T-helper 17 cell (primary cell): ENCODE measurements at regions not wholly inside any gene's neighbourhood (a gene's known extent, or its start where the extent isn't known, plus 50 kb on each side); places are given as distances from the start of the nearest gene placed in this dataset.
"Not testable (repeated sequence)": the region's sequence is repeated elsewhere in the genome, so short reads cannot be mapped to it uniquely, and the experiment has no call there.

ENCODE experiments used
- ATAC-seq: fragments of 150-1000 bp; cut with Tn5 transposase; 2 replicates; pipeline ENCODE4 v1.10.0; 2021; ENCODE audit warnings: mild to moderate bottlenecking, moderate library complexity
- DNase-seq, 3 donors: peaks; one replicate each; pipeline versions ENCODE4 v3.0.0 to v3.0.0-alpha.2; 2020 to 2021
- H3K9me3 ChIP-seq: one replicate; pipeline ENCODE4 v1.7.0; 2013; ENCODE audit warnings: low read length, mild to moderate bottlenecking; ENCODE audit not compliant: control insufficient read depth, poor library complexity, severe bottlenecking
- H3K27ac Mint-ChIP-seq: one replicate; pipeline ENCODE4 v1.8.0; 2022; ENCODE audit warnings: mild to moderate bottlenecking, moderate library complexity, mixed read lengths
- H3K27me3 Mint-ChIP-seq: one replicate; pipeline ENCODE4 v1.8.0; 2022; ENCODE audit warnings: mixed read lengths
- H3K36me3 Mint-ChIP-seq: one replicate; pipeline ENCODE4 v1.8.0; 2022; ENCODE audit warnings: low read depth, mixed read lengths
- H3K4me1 Mint-ChIP-seq: one replicate; pipeline ENCODE4 v1.8.0; 2022; ENCODE audit warnings: mild to moderate bottlenecking, mixed read lengths
- H3K4me3 Mint-ChIP-seq: one replicate; pipeline ENCODE4 v1.8.0; 2022; ENCODE audit warnings: mild to moderate bottlenecking, moderate library complexity, mixed read lengths

DNA sequence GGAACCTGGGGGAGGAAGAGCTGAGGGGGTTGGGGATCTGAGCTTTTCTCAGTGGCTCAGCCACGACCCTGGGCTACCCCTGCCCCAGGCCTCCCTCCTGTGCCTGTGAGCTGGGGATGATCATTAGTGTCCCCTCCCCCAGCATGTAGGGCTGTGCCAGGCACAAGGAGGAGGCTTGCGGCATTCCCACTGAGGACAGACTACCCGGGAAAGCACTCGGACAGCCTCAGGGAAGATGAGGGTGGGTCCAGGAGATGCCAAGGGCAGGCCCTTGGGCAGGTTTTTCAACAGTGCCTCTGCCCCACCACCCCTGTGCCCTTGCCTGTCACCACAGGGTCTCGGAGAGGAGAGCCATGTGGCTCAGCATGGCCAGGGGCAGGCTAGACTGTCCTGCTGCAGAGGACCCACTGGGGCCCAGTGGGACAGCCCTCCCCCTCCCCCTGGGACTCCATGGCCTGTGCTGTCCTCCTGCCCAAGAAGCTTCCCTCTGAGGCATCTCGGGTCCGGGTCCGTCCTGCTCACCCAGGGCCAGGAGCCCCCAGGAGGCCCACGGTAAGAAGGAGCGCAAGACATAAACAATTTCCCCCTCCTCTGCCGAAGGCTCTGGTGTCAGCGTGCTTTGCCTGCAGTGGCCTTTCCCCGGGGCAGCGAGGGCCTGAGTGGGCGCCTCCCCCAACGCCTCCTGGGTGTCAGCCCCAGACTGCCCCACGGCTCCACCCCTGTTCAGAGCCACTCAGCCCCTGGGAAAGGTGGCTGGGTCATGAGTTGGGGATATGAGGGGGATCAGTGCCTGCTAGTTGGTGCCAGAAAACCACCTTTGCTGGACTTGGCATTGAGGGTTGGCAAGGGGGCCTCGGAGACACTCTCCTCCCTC is 192.5 kb downstream of the GOLGA6L6 start:
- no peak overlapping the region for H3K27ac Mint-ChIP-seq
- H3K36me3 Mint-ChIP-seq, result no peaks in the 10 kb centered on the region
- H3K4me1 Mint-ChIP-seq, result peaks cover 5% of the 10 kb centered on the region
- no peak overlapping the region for H3K4me3 Mint-ChIP-seq
- H3K9me3 ChIP-seq, result no peaks in the 10 kb centered on the region
- ATAC-seq, result no peak
- DNase-seq, result no peak
- H3K27me3 Mint-ChIP-seq, result peaks cover 25% of the 10 kb centered on the region

DNA sequence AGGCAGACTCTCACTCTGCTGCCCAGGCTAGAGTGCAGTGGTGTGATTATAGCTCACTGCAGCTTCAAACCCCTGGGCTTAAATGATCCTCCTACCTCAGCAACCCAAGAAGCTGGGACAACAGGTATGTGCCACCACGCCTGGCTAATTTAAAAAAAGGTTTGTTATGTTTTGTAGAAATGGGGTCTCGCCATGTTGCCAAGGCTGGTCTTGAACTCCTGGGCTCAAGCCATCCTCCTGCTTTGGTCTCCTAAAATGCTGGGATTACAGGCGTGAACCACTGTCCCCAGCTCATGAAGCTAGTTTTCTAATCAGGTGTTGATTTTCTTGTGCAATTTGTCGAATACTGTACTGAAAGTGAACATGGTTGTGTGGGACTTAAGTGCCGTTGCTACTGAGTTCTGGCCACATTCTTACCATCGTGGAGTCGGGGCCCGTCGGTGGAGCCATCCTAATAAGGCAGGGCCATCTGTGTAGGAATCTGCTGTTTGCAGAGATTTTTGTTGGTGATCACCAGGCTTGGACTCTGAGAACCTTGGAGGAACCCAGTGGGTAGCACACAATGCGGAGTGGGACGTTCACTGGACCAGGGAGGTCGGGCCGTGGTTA is 193.2 kb downstream of the GOLGA6L6 start:
- Mint-ChIP-seq H3K4me1 (peaks cover 5% of the 10 kb centered on the region), H3K27me3 (peaks cover 25% of the 10 kb centered on the region), H3K4me3 (no peak overlapping the region), H3K36me3 (no peaks in the 10 kb centered on the region), H3K27ac (no peak overlapping the region)
- ATAC-seq, result no peak
- no peak for DNase-seq
- no peaks in the 10 kb centered on the region for H3K9me3 ChIP-seq

DNA sequence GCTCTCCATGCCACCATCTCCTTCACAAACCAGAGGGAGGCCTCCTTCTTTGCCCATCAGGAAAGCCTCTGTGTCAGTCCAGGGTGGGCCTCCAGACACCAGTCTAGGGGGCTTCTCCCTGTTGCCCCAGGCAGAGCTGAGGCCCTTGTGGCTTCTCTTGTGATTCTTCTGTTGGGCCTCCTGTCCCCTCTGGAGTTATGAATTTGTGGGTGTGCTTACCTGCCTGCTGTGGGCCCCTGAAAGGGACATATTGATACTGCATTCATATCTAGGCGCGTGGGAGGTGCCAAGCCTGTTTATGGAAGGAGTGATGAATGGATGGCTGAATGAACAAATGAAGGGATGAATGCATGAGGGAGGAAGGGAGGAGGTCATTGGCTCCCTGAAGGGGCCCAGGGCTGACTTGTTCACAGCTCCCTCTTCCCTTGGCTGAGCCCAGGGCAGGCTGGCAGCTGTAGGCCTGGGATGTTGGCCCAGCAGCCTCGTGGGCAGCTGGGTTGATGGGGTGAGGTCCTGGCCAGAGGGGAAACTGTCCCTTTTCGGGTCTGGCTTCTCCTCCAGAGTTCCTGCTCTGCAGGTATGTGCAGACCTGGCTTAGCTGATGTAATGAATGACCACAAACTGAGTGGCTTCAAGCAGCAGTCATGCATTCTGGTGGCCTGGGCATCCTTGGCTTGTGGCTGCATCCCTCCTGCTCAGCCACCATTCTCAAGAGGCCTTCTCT is 195.4 kb downstream of the GOLGA6L6 start:
- no peaks in the 10 kb centered on the region for H3K9me3 ChIP-seq
- no peak overlapping the region for H3K27ac Mint-ChIP-seq
- no peak for ATAC-seq
- H3K36me3 Mint-ChIP-seq, result no peaks in the 10 kb centered on the region
- DNase-seq, result no peak
- no peak overlapping the region for H3K4me3 Mint-ChIP-seq
- H3K27me3 Mint-ChIP-seq, result peaks cover 14% of the 10 kb centered on the region
- H3K4me1 Mint-ChIP-seq, result no peaks in the 10 kb centered on the region

GRCh38 chr15:20345401-20345958 is 196.1 kb downstream of the GOLGA6L6 start:
- Mint-ChIP-seq H3K27me3 (peaks cover 9% of the 10 kb centered on the region), H3K27ac (no peak overlapping the region), H3K36me3 (no peaks in the 10 kb centered on the region), H3K4me1 (no peaks in the 10 kb centered on the region), H3K4me3 (no peak overlapping the region)
- ATAC-seq, result no peak
- no peak for DNase-seq
- no peaks in the 10 kb centered on the region for H3K9me3 ChIP-seq

GRCh38 chr15:20344601-20345400 is 196.8 kb downstream of the GOLGA6L6 start:
- H3K4me1 Mint-ChIP-seq, result no peaks in the 10 kb centered on the region
- ATAC-seq (no peak), DNase-seq (no peak)
- no peak overlapping the region for H3K27ac Mint-ChIP-seq
- H3K9me3 ChIP-seq, result no peaks in the 10 kb centered on the region
- H3K36me3 Mint-ChIP-seq, result no peaks in the 10 kb centered on the region
- H3K4me3 Mint-ChIP-seq, result no peak overlapping the region
- peaks cover 2% of the 10 kb centered on the region for H3K27me3 Mint-ChIP-seq

- H3K4me1 Mint-ChIP-seq, H3K27me3 Mint-ChIP-seq, H3K9me3 ChIP-seq, DNase-seq, H3K27ac Mint-ChIP-seq, H3K36me3 Mint-ChIP-seq, H3K4me3 Mint-ChIP-seq, ATAC-seq: not testable (repeated sequence)
These were observed 198.0 kb downstream of the GOLGA6L6 start for GRCh38 chr15:20343395-20344211.

GRCh38 chr15:20342601-20343394 is 198.8 kb downstream of the GOLGA6L6 start:
- not testable (repeated sequence) for H3K4me1 Mint-ChIP-seq, H3K9me3 ChIP-seq, H3K27me3 Mint-ChIP-seq

DNA sequence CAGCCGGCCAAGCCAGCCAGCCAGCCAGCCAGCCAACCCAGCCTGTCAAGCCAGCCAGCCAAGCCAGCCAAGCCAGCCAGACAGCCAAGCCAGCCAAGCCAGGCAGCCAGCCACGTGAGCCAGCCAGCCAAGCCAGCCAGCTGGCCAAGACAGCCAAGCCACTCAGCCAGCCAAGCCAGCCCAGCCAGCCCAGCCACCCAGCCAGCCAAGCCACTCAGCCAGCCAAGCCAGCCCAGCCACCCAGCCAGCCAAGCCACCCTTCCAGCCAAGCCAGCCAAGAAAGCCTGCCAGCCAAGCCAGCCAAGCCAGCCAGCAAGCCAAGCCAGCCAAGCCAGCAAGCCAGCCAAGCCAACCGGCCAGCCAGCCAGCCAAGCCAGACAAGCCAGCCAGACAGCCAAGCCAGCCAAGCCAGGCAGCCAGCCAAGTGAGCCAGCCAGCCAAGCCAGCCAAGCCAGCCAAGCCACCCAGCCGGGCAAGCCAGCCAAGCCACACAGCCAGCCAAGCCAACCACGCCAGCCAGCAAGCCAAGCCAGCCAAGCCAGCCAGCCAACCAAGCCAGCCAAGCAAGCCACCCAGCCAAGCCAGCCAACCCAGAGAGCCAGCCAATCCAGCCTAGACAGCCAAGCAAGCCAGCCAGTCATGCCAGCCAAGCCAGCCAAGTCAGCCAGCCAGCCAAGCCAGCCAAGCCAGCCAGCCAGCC is 199.5 kb downstream of the GOLGA6L6 start:
- H3K9me3 ChIP-seq, result peaks cover 3% of the 10 kb centered on the region
- no peaks in the 10 kb centered on the region for H3K27me3 Mint-ChIP-seq
- peak; percentile 13 for ATAC-seq

More at GRCh38 chr15:20342601-20343394, 198.8 kb downstream of the GOLGA6L6 start:
- not testable (repeated sequence) for DNase-seq, H3K27ac Mint-ChIP-seq, H3K36me3 Mint-ChIP-seq, ATAC-seq, H3K4me3 Mint-ChIP-seq

GRCh38 chr15:20340931-20341661 is 200.5 kb downstream of the GOLGA6L6 start:
- H3K9me3 ChIP-seq, result peaks cover 4% of the 10 kb centered on the region
- no peak overlapping the region for H3K4me3 Mint-ChIP-seq
- no peak overlapping the region for H3K27ac Mint-ChIP-seq
- no peaks in the 10 kb centered on the region for H3K27me3 Mint-ChIP-seq
- DNase-seq (peak; percentile 24 to 57 (median 45)), ATAC-seq (peak; percentile 26)
- no peaks in the 10 kb centered on the region for H3K4me1 Mint-ChIP-seq
- no peaks in the 10 kb centered on the region for H3K36me3 Mint-ChIP-seq

More for the DNA sequence above, 199.5 kb downstream of the GOLGA6L6 start:
- H3K4me3 Mint-ChIP-seq, result no peak overlapping the region
- peak; percentile 22 to 61 (median 43) for DNase-seq
- H3K27ac Mint-ChIP-seq, result no peak overlapping the region
- H3K4me1 Mint-ChIP-seq, result no peaks in the 10 kb centered on the region
- no peaks in the 10 kb centered on the region for H3K36me3 Mint-ChIP-seq

- H3K36me3 Mint-ChIP-seq, result no peaks in the 10 kb centered on the region
- peak; percentile 43 for ATAC-seq
- H3K27me3 Mint-ChIP-seq, result no peaks in the 10 kb centered on the region
- no peaks in the 10 kb centered on the region for H3K4me1 Mint-ChIP-seq
- H3K9me3 ChIP-seq, result peaks cover 4% of the 10 kb centered on the region
- no peak overlapping the region for H3K27ac Mint-ChIP-seq
- peak; percentile 20 to 44 (median 37) for DNase-seq
- H3K4me3 Mint-ChIP-seq, result no peak overlapping the region
These were observed 201.2 kb downstream of the GOLGA6L6 start for GRCh38 chr15:20340331-20340811.
